ENCODE measurements at regions not wholly inside any gene's neighbourhood (a gene's known extent, or its start where the extent isn't known, plus 50 kb on each side); places are given as distances from the start of the nearest gene placed in this dataset.

- TF ChIP-seq, protein P1, sequence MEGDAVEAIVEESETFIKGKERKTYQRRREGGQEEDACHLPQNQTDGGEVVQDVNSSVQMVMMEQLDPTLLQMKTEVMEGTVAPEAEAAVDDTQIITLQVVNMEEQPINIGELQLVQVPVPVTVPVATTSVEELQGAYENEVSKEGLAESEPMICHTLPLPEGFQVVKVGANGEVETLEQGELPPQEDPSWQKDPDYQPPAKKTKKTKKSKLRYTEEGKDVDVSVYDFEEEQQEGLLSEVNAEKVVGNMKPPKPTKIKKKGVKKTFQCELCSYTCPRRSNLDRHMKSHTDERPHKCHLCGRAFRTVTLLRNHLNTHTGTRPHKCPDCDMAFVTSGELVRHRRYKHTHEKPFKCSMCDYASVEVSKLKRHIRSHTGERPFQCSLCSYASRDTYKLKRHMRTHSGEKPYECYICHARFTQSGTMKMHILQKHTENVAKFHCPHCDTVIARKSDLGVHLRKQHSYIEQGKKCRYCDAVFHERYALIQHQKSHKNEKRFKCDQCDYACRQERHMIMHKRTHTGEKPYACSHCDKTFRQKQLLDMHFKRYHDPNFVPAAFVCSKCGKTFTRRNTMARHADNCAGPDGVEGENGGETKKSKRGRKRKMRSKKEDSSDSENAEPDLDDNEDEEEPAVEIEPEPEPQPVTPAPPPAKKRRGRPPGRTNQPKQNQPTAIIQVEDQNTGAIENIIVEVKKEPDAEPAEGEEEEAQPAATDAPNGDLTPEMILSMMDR (optimal IDR thresholded peaks at IDR 0.05 in 1 of 3, IDR thresholded peaks at IDR 0.05 in 1 of 3, conservative IDR thresholded peaks at IDR 0.05 in 1 of 3; ENCODE audit: extremely low read depth in 1 of 3, insufficient read depth in 2 of 3, low read length in 3 of 3): no peak
- TF ChIP-seq EZH2 (IDR thresholded peaks at IDR 0.05; ENCODE audit: low read length): no peak
Observed at GRCh38 chr1:229896306-229896705, 170.7 kb upstream of the GALNT2 start.

Measured in keratinocyte (primary cell).